Activated naive CD4-positive, alpha-beta T cell treated with anti-CD3 and anti-CD28 coated beads, Interleukin-2, amount 50 U/mL, for 24 hours (primary cell): ENCODE measurements at regions not wholly inside any gene's neighbourhood (a gene's known extent, or its start where the extent isn't known, plus 50 kb on each side); places are given as distances from the start of the nearest gene placed in this dataset.

Source experiments
- H3K27ac Mint-ChIP-seq: one replicate; pipeline ENCODE4 v1.8.0; 2021; ENCODE audit warnings: mild to moderate bottlenecking, mixed read lengths
- H3K27me3 Mint-ChIP-seq: one replicate; pipeline ENCODE4 v1.8.0; 2021; ENCODE audit warnings: mixed read lengths
- H3K36me3 Mint-ChIP-seq: one replicate; pipeline ENCODE4 v1.8.0; 2021; ENCODE audit warnings: mixed read lengths
- H3K4me1 Mint-ChIP-seq: one replicate; pipeline ENCODE4 v1.8.0; 2021; ENCODE audit warnings: mixed read lengths
- H3K4me3 Mint-ChIP-seq: one replicate; pipeline ENCODE4 v1.8.0; 2021; ENCODE audit warnings: mild to moderate bottlenecking, mixed read lengths
- H3K9me3 Mint-ChIP-seq: one replicate; pipeline ENCODE4 v1.8.0; 2021; ENCODE audit warnings: mixed read lengths

GRCh38 chr4:19844446-19844845 lies 407.3 kb upstream of the SLIT2 start:
- H3K27ac Mint-ChIP-seq = no peak overlapping the region
- no peaks in the 10 kb centered on the region for H3K27me3 Mint-ChIP-seq
- no peak overlapping the region for H3K4me3 Mint-ChIP-seq
- no peaks in the 10 kb centered on the region for H3K36me3 Mint-ChIP-seq
- H3K9me3 Mint-ChIP-seq = no peaks in the 10 kb centered on the region
- no peaks in the 10 kb centered on the region for H3K4me1 Mint-ChIP-seq

- H3K27me3 Mint-ChIP-seq = no peaks in the 10 kb centered on the region
- no peak overlapping the region for H3K4me3 Mint-ChIP-seq
These were observed 409.2 kb upstream of the SLIT2 start for GRCh38 chr4:19842471-19842870.

GRCh38 chr4:19838858-19839257 lies 412.8 kb upstream of the SLIT2 start:
- Mint-ChIP-seq H3K9me3 (no peaks in the 10 kb centered on the region), H3K4me3 (no peak overlapping the region), H3K36me3 (no peaks in the 10 kb centered on the region), H3K4me1 (no peaks in the 10 kb centered on the region), H3K27ac (no peak overlapping the region), H3K27me3 (no peaks in the 10 kb centered on the region)

More at GRCh38 chr4:19842471-19842870, 409.2 kb upstream of the SLIT2 start:
- Mint-ChIP-seq H3K9me3 (no peaks in the 10 kb centered on the region), H3K36me3 (no peaks in the 10 kb centered on the region), H3K4me1 (no peaks in the 10 kb centered on the region), H3K27ac (no peak overlapping the region)

- no peaks in the 10 kb centered on the region for H3K4me1 Mint-ChIP-seq
- H3K9me3 Mint-ChIP-seq = no peaks in the 10 kb centered on the region
- H3K4me3 Mint-ChIP-seq = no peak overlapping the region
- H3K27ac Mint-ChIP-seq = no peak overlapping the region
- no peaks in the 10 kb centered on the region for H3K27me3 Mint-ChIP-seq
- H3K36me3 Mint-ChIP-seq = no peaks in the 10 kb centered on the region
These were observed 416.3 kb upstream of the SLIT2 start for GRCh38 chr4:19835429-19835828.

- H3K36me3 Mint-ChIP-seq = no peaks in the 10 kb centered on the region
These were observed 419.3 kb upstream of the SLIT2 start for GRCh38 chr4:19832411-19832810.

GRCh38 chr4:19831644-19832285 lies 419.9 kb upstream of the SLIT2 start:
- Mint-ChIP-seq H3K27ac (no peak overlapping the region), H3K27me3 (no peaks in the 10 kb centered on the region), H3K4me3 (no peak overlapping the region), H3K9me3 (peaks cover 8% of the 10 kb centered on the region), H3K36me3 (no peaks in the 10 kb centered on the region), H3K4me1 (no peaks in the 10 kb centered on the region)

More at GRCh38 chr4:19832411-19832810, 419.3 kb upstream of the SLIT2 start:
- Mint-ChIP-seq H3K27me3 (no peaks in the 10 kb centered on the region), H3K4me3 (no peak overlapping the region), H3K27ac (no peak overlapping the region), H3K9me3 (peaks cover 7% of the 10 kb centered on the region), H3K4me1 (no peaks in the 10 kb centered on the region)

- no peaks in the 10 kb centered on the region for H3K36me3 Mint-ChIP-seq
- no peak overlapping the region for H3K27ac Mint-ChIP-seq
- peaks cover 8% of the 10 kb centered on the region for H3K9me3 Mint-ChIP-seq
- no peaks in the 10 kb centered on the region for H3K4me1 Mint-ChIP-seq
- no peak overlapping the region for H3K4me3 Mint-ChIP-seq
- H3K27me3 Mint-ChIP-seq = no peaks in the 10 kb centered on the region
These were observed 422.6 kb upstream of the SLIT2 start for GRCh38 chr4:19829101-19829500.

GRCh38 chr4:19823781-19824180 lies 427.9 kb upstream of the SLIT2 start:
- H3K36me3 Mint-ChIP-seq = no peaks in the 10 kb centered on the region
- H3K4me3 Mint-ChIP-seq = no peak overlapping the region
- H3K27ac Mint-ChIP-seq = no peak overlapping the region
- no peaks in the 10 kb centered on the region for H3K27me3 Mint-ChIP-seq
- H3K4me1 Mint-ChIP-seq = no peaks in the 10 kb centered on the region
- H3K9me3 Mint-ChIP-seq = peaks cover 8% of the 10 kb centered on the region

- H3K27ac Mint-ChIP-seq = no peak overlapping the region
- no peak overlapping the region for H3K4me3 Mint-ChIP-seq
- H3K27me3 Mint-ChIP-seq = no peaks in the 10 kb centered on the region
- peaks cover 4% of the 10 kb centered on the region for H3K9me3 Mint-ChIP-seq
- H3K36me3 Mint-ChIP-seq = no peaks in the 10 kb centered on the region
- H3K4me1 Mint-ChIP-seq = no peaks in the 10 kb centered on the region
These were observed 432.0 kb upstream of the SLIT2 start for GRCh38 chr4:19819737-19820136.

GRCh38 chr4:19809989-19810388 lies 441.7 kb upstream of the SLIT2 start:
- H3K4me1 Mint-ChIP-seq = no peaks in the 10 kb centered on the region
- no peak overlapping the region for H3K27ac Mint-ChIP-seq
- H3K9me3 Mint-ChIP-seq = no peaks in the 10 kb centered on the region
- no peak overlapping the region for H3K4me3 Mint-ChIP-seq
- H3K36me3 Mint-ChIP-seq = no peaks in the 10 kb centered on the region
- H3K27me3 Mint-ChIP-seq = no peaks in the 10 kb centered on the region

- no peaks in the 10 kb centered on the region for H3K27me3 Mint-ChIP-seq
- H3K27ac Mint-ChIP-seq = no peak overlapping the region
- peaks cover 5% of the 10 kb centered on the region for H3K9me3 Mint-ChIP-seq
- no peaks in the 10 kb centered on the region for H3K4me1 Mint-ChIP-seq
- no peaks in the 10 kb centered on the region for H3K36me3 Mint-ChIP-seq
- no peak overlapping the region for H3K4me3 Mint-ChIP-seq
These were observed 444.2 kb upstream of the SLIT2 start for GRCh38 chr4:19807505-19807904.

GRCh38 chr4:19806865-19807264 lies 444.8 kb upstream of the SLIT2 start:
- Mint-ChIP-seq H3K27me3 (no peaks in the 10 kb centered on the region), H3K4me1 (no peaks in the 10 kb centered on the region), H3K36me3 (no peaks in the 10 kb centered on the region), H3K9me3 (peaks cover 5% of the 10 kb centered on the region), H3K27ac (no peak overlapping the region), H3K4me3 (no peak overlapping the region)

- Mint-ChIP-seq H3K36me3 (no peaks in the 10 kb centered on the region), H3K27ac (no peak overlapping the region), H3K27me3 (no peaks in the 10 kb centered on the region), H3K4me3 (no peak overlapping the region), H3K9me3 (peaks cover 5% of the 10 kb centered on the region), H3K4me1 (no peaks in the 10 kb centered on the region)
These were observed 448.3 kb upstream of the SLIT2 start for GRCh38 chr4:19803406-19803805.

GRCh38 chr4:19793831-19794230 lies 457.9 kb upstream of the SLIT2 start:
- no peak overlapping the region for H3K27ac Mint-ChIP-seq
- H3K4me3 Mint-ChIP-seq = no peak overlapping the region
- peaks cover 8% of the 10 kb centered on the region for H3K9me3 Mint-ChIP-seq
- no peaks in the 10 kb centered on the region for H3K4me1 Mint-ChIP-seq
- no peaks in the 10 kb centered on the region for H3K36me3 Mint-ChIP-seq
- no peaks in the 10 kb centered on the region for H3K27me3 Mint-ChIP-seq

GRCh38 chr4:19791422-19792123 lies 460.1 kb upstream of the SLIT2 start:
- Mint-ChIP-seq H3K4me3 (no peak overlapping the region), H3K36me3 (no peaks in the 10 kb centered on the region), H3K4me1 (no peaks in the 10 kb centered on the region), H3K27ac (no peak overlapping the region), H3K27me3 (no peaks in the 10 kb centered on the region), H3K9me3 (peaks cover 6% of the 10 kb centered on the region)

GRCh38 chr4:19786616-19787015 lies 465.1 kb upstream of the SLIT2 start:
- H3K27me3 Mint-ChIP-seq = no peaks in the 10 kb centered on the region
- no peaks in the 10 kb centered on the region for H3K4me1 Mint-ChIP-seq
- H3K36me3 Mint-ChIP-seq = no peaks in the 10 kb centered on the region
- no peak overlapping the region for H3K4me3 Mint-ChIP-seq
- H3K9me3 Mint-ChIP-seq = peaks cover 9% of the 10 kb centered on the region
- H3K27ac Mint-ChIP-seq = no peak overlapping the region
